ENCODE measurements at regions not wholly inside any gene's neighbourhood (a gene's known extent, or its start where the extent isn't known, plus 50 kb on each side); places are given as distances from the start of the nearest gene placed in this dataset.
A peak's percentile ranks its signal among the peaks of the same experiment; 100 is the strongest.

DNA sequence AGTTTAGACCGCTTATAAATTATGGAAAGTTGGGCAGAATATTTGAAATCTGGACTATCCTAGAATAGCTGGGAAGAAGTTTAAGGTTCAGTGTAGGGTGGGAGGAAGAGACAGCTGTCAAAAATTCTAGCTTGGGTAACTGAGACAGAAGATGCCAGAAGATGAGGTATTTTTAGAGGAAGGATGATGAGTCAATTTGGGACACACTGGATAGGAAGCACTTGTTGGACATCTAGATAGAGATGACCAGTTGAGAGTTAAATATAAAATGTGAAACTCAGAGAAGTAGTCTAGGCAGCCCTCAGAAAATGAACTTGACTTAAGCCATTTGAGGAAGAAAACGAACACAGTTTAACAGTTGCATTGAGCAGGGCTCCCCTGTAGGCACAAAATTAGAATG lies 137.9 kb upstream of the MAP9 start:
- H3K4me3 ChIP-seq (ENCODE audit: low read depth, low read length): no peak overlapping the region
- TF ChIP-seq, protein P1, sequence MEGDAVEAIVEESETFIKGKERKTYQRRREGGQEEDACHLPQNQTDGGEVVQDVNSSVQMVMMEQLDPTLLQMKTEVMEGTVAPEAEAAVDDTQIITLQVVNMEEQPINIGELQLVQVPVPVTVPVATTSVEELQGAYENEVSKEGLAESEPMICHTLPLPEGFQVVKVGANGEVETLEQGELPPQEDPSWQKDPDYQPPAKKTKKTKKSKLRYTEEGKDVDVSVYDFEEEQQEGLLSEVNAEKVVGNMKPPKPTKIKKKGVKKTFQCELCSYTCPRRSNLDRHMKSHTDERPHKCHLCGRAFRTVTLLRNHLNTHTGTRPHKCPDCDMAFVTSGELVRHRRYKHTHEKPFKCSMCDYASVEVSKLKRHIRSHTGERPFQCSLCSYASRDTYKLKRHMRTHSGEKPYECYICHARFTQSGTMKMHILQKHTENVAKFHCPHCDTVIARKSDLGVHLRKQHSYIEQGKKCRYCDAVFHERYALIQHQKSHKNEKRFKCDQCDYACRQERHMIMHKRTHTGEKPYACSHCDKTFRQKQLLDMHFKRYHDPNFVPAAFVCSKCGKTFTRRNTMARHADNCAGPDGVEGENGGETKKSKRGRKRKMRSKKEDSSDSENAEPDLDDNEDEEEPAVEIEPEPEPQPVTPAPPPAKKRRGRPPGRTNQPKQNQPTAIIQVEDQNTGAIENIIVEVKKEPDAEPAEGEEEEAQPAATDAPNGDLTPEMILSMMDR (IDR thresholded peaks at IDR 0.05; ENCODE audit: insufficient read depth, low read depth, low read length): no peak
- no peak for DNase-seq (ENCODE audit: low read depth)

DNA sequence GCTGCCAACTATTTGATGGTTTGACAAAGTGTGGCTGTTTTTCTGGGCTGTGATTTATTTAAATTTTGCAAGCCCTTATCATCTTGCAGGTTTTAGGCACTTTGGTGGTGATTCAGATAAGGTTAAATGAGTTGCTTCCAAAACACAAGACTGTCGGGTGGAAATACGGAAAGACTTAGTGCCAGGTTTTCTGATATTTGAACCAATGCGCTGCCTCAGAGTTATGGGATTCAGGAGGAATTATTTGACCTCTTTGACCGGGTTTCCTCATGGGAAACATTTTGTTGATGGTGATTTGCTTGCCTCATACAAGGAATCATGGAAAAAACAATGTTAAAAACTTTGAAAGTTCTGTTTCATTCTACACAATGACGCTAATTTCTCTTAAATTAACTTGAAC lies 136.1 kb upstream of the MAP9 start:
- peak; percentile 21 for DNase-seq (ENCODE audit: low read depth)

DNA sequence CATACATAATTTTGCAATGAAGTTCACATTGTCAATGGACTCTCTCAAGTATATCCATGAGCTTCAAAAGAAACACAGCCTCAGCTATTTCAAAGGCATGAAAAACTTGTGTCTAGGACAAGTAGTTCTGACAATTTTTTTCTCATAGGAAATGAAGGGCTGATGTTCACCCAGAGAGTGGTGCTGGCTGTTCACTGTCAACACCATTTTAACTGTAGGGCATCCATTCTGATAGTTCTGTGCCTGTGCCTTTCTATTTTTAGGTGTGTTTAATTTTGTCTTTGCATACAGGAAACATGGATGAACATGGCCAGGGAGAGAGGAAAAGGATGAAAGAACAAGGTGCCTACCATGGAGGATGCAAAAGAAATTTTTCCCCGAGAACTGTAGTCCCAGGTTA lies 135.3 kb upstream of the MAP9 start:
- no peak overlapping the region for H3K4me3 ChIP-seq (ENCODE audit: low read depth, low read length)
- TF ChIP-seq, protein P1 (IDR thresholded peaks at IDR 0.05; ENCODE audit: insufficient read depth, low read depth, low read length): no peak
- no peak for DNase-seq (ENCODE audit: low read depth)

More for the DNA sequence above, 136.1 kb upstream of the MAP9 start:
- no peak overlapping the region for H3K4me3 ChIP-seq (ENCODE audit: low read depth, low read length)
- TF ChIP-seq, protein P1 (IDR thresholded peaks at IDR 0.05; ENCODE audit: insufficient read depth, low read depth, low read length): no peak

DNA sequence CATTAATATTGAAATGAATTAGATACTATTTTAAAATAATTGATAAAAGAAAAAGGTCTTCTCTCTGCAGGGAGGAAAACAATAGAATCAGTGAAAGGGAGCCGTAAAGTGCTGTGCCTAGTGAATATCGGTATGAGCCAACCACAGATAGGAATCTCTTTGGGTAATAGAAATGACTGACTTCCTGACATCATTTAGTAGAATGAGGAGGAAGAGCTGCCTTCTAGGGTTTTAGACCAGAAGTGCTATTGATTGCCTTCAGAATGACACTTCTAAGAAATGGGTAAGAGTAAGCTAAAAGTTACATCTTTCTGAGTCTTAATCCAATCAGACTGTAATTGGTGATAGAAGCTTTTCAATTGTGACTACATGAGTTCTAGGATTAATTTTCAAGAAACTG lies 134.0 kb upstream of the MAP9 start:
- TF ChIP-seq, protein P1 (IDR thresholded peaks at IDR 0.05; ENCODE audit: insufficient read depth, low read depth, low read length): no peak
- no peak for DNase-seq (ENCODE audit: low read depth)
- no peak overlapping the region for H3K4me3 ChIP-seq (ENCODE audit: low read depth, low read length)

DNA sequence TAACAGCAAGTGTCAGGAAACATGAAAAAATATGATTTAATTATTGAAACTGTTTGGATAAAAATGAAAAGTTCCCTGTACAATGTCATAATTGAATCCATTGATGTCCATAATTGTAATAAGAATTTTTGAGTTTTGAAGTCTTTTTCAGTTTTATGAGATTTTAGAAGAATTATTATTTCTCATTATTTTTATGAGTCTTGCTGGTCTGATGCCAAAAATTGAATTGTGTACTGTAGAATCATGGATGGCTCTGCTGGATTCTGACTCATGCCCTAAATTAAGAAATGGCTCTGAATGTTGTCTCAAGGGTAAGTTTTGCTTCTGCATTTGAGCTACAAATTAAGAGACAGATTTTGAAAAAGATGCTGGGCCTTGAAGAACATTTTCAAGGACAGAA lies 132.8 kb upstream of the MAP9 start:
- H3K4me3 ChIP-seq (ENCODE audit: low read depth, low read length): no peak overlapping the region
- DNase-seq (ENCODE audit: low read depth): no peak
- TF ChIP-seq, protein P1 (IDR thresholded peaks at IDR 0.05; ENCODE audit: insufficient read depth, low read depth, low read length): no peak

DNA sequence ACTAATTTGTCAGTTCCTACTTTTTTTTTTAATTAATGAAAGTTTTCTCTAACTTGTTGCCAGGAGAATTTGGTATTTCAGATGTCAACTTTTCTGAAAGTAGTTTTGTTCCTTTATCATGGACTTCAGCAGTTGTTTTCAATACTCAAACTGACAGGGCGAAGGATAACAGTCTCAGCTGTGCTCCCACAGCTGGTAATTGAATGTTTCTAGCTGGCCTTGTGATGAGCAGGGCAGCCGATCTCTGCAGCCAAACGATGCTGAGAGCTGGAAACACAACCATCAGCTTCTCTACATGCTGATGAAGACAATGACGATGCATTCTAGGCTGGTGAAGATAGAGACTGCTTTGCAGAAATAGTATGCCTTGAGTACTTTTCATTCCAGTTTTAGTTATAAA lies 130.0 kb upstream of the MAP9 start:
- no peak overlapping the region for H3K4me3 ChIP-seq (ENCODE audit: low read depth, low read length)
- TF ChIP-seq, protein P1 (IDR thresholded peaks at IDR 0.05; ENCODE audit: insufficient read depth, low read depth, low read length): no peak
- no peak for DNase-seq (ENCODE audit: low read depth)

DNA sequence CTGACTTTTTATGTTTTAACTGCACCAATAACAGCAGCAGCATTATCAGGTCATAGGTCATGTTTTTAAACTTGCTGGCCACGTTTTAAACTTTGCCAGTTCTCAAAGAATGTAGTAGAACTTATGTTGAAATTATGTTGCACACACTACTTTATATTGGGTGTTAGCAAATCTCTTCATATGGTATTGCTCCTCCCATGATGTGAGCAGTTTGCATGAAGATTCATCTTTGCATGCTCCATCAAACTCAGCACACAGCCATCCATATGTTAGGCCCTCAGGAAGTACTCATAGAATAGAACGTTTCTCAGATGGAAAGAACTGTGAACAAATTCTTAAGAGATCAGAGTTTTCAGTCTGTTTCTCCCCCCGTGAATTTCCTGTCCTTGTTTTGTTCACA lies 128.6 kb upstream of the MAP9 start:
- no peak for DNase-seq (ENCODE audit: low read depth)
- TF ChIP-seq, protein P1 (IDR thresholded peaks at IDR 0.05; ENCODE audit: insufficient read depth, low read depth, low read length): no peak
- no peak overlapping the region for H3K4me3 ChIP-seq (ENCODE audit: low read depth, low read length)
